H9 (cell line): ENCODE measurements at regions not wholly inside any gene's neighbourhood (a gene's known extent, or its start where the extent isn't known, plus 50 kb on each side); places are given as distances from the start of the nearest gene placed in this dataset.

Experiments
- DNase-seq: peaks from one replicate; pipeline ENCODE4 v3.0.0-alpha.2; 2017
- H2AFZ ChIP-seq: one replicate; pipeline ENCODE4 v1.6.1; 2013; ENCODE audit warnings: mild to moderate bottlenecking, low read length, control low read depth, moderate library complexity
- H2AK5ac ChIP-seq: 2 replicates; pipeline ENCODE4 v1.6.1; 2013; ENCODE audit warnings: low read length, control low read depth, mixed read lengths; ENCODE audit not compliant: insufficient read length
- H2BK120ac ChIP-seq: one replicate; pipeline ENCODE4 v1.6.1; 2013; ENCODE audit warnings: low read depth, mild to moderate bottlenecking, low read length, control low read depth, inconsistent platforms; ENCODE audit not compliant: poor library complexity, severe bottlenecking
- H2BK12ac ChIP-seq: 2 replicates; pipeline ENCODE4 v1.6.1; 2013; ENCODE audit warnings: low read length, control low read depth, mixed read lengths, low read depth; ENCODE audit not compliant: insufficient read length
- H2BK15ac ChIP-seq: 2 replicates; pipeline ENCODE4 v1.6.1; 2013; ENCODE audit warnings: low read depth, low read length, control low read depth
- H2BK20ac ChIP-seq: one replicate; pipeline ENCODE4 v1.6.1; 2013; ENCODE audit warnings: low read depth, mild to moderate bottlenecking, low read length, control low read depth, inconsistent platforms; ENCODE audit not compliant: poor library complexity, severe bottlenecking
- H2BK5ac ChIP-seq: 2 replicates; pipeline ENCODE4 v1.6.1; 2013; ENCODE audit warnings: low read length, control low read depth, mixed read lengths; ENCODE audit not compliant: insufficient read length
- H3K14ac ChIP-seq: 2 replicates; pipeline ENCODE4 v1.6.1; 2013; ENCODE audit warnings: low read length, control low read depth; ENCODE audit not compliant: insufficient read depth
- H3K18ac ChIP-seq: 2 replicates; pipeline ENCODE4 v1.6.1; 2013; ENCODE audit warnings: low read depth, mild to moderate bottlenecking, mixed read lengths, low read length, control low read depth; ENCODE audit not compliant: insufficient read length
- H3K23ac ChIP-seq: 2 replicates; pipeline ENCODE4 v1.6.1; 2013; ENCODE audit warnings: low read length, control low read depth, mixed read lengths, low read depth; ENCODE audit not compliant: insufficient read length
- H3K23me2 ChIP-seq: 2 replicates; pipeline ENCODE4 v1.6.1; 2013; ENCODE audit warnings: low read depth, mild to moderate bottlenecking, mixed read lengths, low read length, control low read depth; ENCODE audit not compliant: insufficient read length, poor library complexity, severe bottlenecking
- H3K27ac ChIP-seq: 2 replicates; pipeline ENCODE4 v1.5.1; 2013; ENCODE audit warnings: low read length, control low read depth, mixed read lengths, low read depth; ENCODE audit not compliant: insufficient read length
- H3K27me3 ChIP-seq: 2 replicates; pipeline ENCODE4 v1.6.1; 2013; ENCODE audit warnings: low read length, control low read depth, inconsistent platforms; ENCODE audit not compliant: insufficient read depth
- H3K4ac ChIP-seq: 2 replicates; pipeline ENCODE4 v1.6.1; 2013; ENCODE audit warnings: low read depth, mild to moderate bottlenecking, control low read depth, inconsistent platforms, low read length, moderate library complexity
- H3K4me1 ChIP-seq: 2 replicates; pipeline ENCODE4 v1.6.1; 2013; ENCODE audit warnings: low read length, control low read depth, inconsistent platforms; ENCODE audit not compliant: insufficient read depth
- H3K4me2 ChIP-seq: 2 replicates; pipeline ENCODE4 v1.6.1; 2013; ENCODE audit warnings: low read length, control low read depth, mixed read lengths; ENCODE audit not compliant: insufficient read length, insufficient read depth
- H3K56ac ChIP-seq: 2 replicates; pipeline ENCODE4 v1.6.1; 2013; ENCODE audit warnings: low read depth, mild to moderate bottlenecking, mixed read lengths, low read length, control low read depth; ENCODE audit not compliant: insufficient read length
- H3K79me1 ChIP-seq: 2 replicates; pipeline ENCODE4 v1.6.1; 2013; ENCODE audit warnings: low read depth, mild to moderate bottlenecking, moderate library complexity, low read length, control low read depth, inconsistent platforms; ENCODE audit not compliant: insufficient read depth, poor library complexity, severe bottlenecking
- H3K79me2 ChIP-seq: 2 replicates; pipeline ENCODE4 v1.6.1; 2013; ENCODE audit warnings: low read length, control low read depth, inconsistent platforms; ENCODE audit not compliant: insufficient read depth
- H3K9ac ChIP-seq: 2 replicates; pipeline ENCODE4 v1.6.1; 2013; ENCODE audit warnings: low read length, control low read depth, mixed read lengths; ENCODE audit not compliant: insufficient read length; ENCODE audit errors: extremely low read depth
- H3K9me3 ChIP-seq: one replicate; pipeline ENCODE4 v1.6.1; 2013; ENCODE audit warnings: low read depth, low read length, inconsistent platforms; ENCODE audit not compliant: control insufficient read depth
- H3T11ph ChIP-seq: one replicate; pipeline ENCODE4 v1.6.1; 2013; ENCODE audit warnings: mild to moderate bottlenecking, low read length, control low read depth, inconsistent platforms
- H4K20me1 ChIP-seq: one replicate; pipeline ENCODE4 v1.6.1; 2013; ENCODE audit not compliant: control insufficient read depth, insufficient read length, insufficient read depth
- H4K5ac ChIP-seq: 2 replicates; pipeline ENCODE4 v1.6.1; 2013; ENCODE audit warnings: low read depth, mild to moderate bottlenecking, mixed read lengths, low read length, control low read depth; ENCODE audit not compliant: insufficient read length
- H4K8ac ChIP-seq: replicated peaks from 2 replicates; pipeline ENCODE4 v1.6.1; 2013; ENCODE audit warnings: low read length, control low read depth, mixed read lengths, low read depth; ENCODE audit not compliant: insufficient read length
- H4K91ac ChIP-seq: 2 replicates; pipeline ENCODE4 v1.6.1; 2013; ENCODE audit warnings: low read depth, mild to moderate bottlenecking, moderate library complexity, mixed read lengths, low read length, control low read depth; ENCODE audit not compliant: insufficient read length
- H3K27ac Mint-ChIP-seq, 3 experiments: 2 replicates in 2 of 3; 3 replicates in 1 of 3; pipeline ENCODE4 v1.8.0; 2020 to 2021; ENCODE audit warnings: mixed read lengths in 3 of 3, mild to moderate bottlenecking in 1 of 3, moderate library complexity in 1 of 3
- H3K27me3 Mint-ChIP-seq: 2 replicates; pipeline ENCODE4 v1.8.0; 2021; ENCODE audit warnings: low read depth, mild to moderate bottlenecking, moderate library complexity, mixed read lengths
- H3K36me3 Mint-ChIP-seq, 3 experiments: 2 replicates in 2 of 3; 3 replicates in 1 of 3; pipeline ENCODE4 v1.8.0; 2020 to 2021; ENCODE audit warnings: low read depth in 3 of 3, mixed read lengths in 3 of 3; ENCODE audit not compliant: insufficient read depth in 1 of 3
- H3K4me1 Mint-ChIP-seq, 2 experiments: 2 replicates each; pipeline ENCODE4 v1.8.0; 2020; ENCODE audit warnings: mixed read lengths in 2 of 2
- H3K4me3 Mint-ChIP-seq, 2 experiments: 2 replicates in 1 of 2; 3 replicates in 1 of 2; pipeline ENCODE4 v1.8.0; 2020 to 2021; ENCODE audit warnings: mild to moderate bottlenecking in 2 of 2, mixed read lengths in 2 of 2, moderate library complexity in 1 of 2
- H3K9me3 Mint-ChIP-seq, 2 experiments: 2 replicates in 1 of 2; 3 replicates in 1 of 2; pipeline ENCODE4 v1.8.0; 2020; ENCODE audit warnings: mild to moderate bottlenecking in 2 of 2, mixed read lengths in 2 of 2, moderate library complexity in 1 of 2
- WGBS: extraction: QIAGEN DNeasy Blood & Tissue Kit; methylation state at CpG from one replicate; pipeline ENCODE4 v1.1.7; 2013; ENCODE audit warnings: missing lambda C conversion rate, low lambda C conversion rate, mixed read lengths; ENCODE audit not compliant: insufficient read length; ENCODE audit errors: extremely low coverage; 5-methylcytosine and 5-hydroxymethylcytosine counted together
- TF ChIP-seq, protein P1 (sequence below): fragments of 200-600 bp; sonication (generic); conservative IDR thresholded peaks from 3 replicates; pipeline ENCODE4 v1.8.0; 2021; ENCODE audit warnings: antibody characterized with exemption, mild to moderate bottlenecking

GRCh38 chr7:26574476-26574875, 282.8 kb downstream of the SNX10 start:
- no peak overlapping the region for H3K9ac ChIP-seq
- no peaks in the 10 kb centered on the region for H3K4me1 Mint-ChIP-seq
- no peak overlapping the region for H3K14ac ChIP-seq
- no peak overlapping the region for H2AK5ac ChIP-seq
- H2AFZ ChIP-seq: no peak overlapping the region
- H3K27me3 ChIP-seq: no peaks in the 10 kb centered on the region
- H4K20me1 ChIP-seq: no peaks in the 10 kb centered on the region
- WGBS: no CpG with 5 or more reads among the region's 6 CpGs
- H3K4ac ChIP-seq: no peak overlapping the region
- H3K9me3 ChIP-seq: no peaks in the 10 kb centered on the region
- H3K4me1 ChIP-seq: no peaks in the 10 kb centered on the region
- H3K27me3 Mint-ChIP-seq: peaks cover 10% of the 10 kb centered on the region
- no peak overlapping the region for H3K56ac ChIP-seq
- H3K79me2 ChIP-seq: no peaks in the 10 kb centered on the region
- DNase-seq: no peak
- H3K36me3 Mint-ChIP-seq: peaks cover 0 to 11% (median 0%) of the 10 kb centered on the region in 3 experiments; a peak in 2 of 7 replicates
- no peak overlapping the region for H4K91ac ChIP-seq
- H3T11ph ChIP-seq: no peak overlapping the region
- H4K8ac ChIP-seq: no peak overlapping the region
- no peaks in the 10 kb centered on the region for H3K79me1 ChIP-seq
- no peak overlapping the region for H3K4me2 ChIP-seq
- peaks cover 13% of the 10 kb centered on the region in 2 experiments for H3K9me3 Mint-ChIP-seq
- no peak overlapping the region for H3K27ac Mint-ChIP-seq
- H3K23me2 ChIP-seq: no peaks in the 10 kb centered on the region
- H2BK120ac ChIP-seq: no peak overlapping the region
- no peak overlapping the region for H4K5ac ChIP-seq
- no peak overlapping the region for H2BK20ac ChIP-seq
- H2BK5ac ChIP-seq: no peak overlapping the region
- H3K18ac ChIP-seq: no peak overlapping the region
- no peak overlapping the region for H2BK12ac ChIP-seq
- H3K4me3 Mint-ChIP-seq: no peak overlapping the region
- TF ChIP-seq, protein P1, sequence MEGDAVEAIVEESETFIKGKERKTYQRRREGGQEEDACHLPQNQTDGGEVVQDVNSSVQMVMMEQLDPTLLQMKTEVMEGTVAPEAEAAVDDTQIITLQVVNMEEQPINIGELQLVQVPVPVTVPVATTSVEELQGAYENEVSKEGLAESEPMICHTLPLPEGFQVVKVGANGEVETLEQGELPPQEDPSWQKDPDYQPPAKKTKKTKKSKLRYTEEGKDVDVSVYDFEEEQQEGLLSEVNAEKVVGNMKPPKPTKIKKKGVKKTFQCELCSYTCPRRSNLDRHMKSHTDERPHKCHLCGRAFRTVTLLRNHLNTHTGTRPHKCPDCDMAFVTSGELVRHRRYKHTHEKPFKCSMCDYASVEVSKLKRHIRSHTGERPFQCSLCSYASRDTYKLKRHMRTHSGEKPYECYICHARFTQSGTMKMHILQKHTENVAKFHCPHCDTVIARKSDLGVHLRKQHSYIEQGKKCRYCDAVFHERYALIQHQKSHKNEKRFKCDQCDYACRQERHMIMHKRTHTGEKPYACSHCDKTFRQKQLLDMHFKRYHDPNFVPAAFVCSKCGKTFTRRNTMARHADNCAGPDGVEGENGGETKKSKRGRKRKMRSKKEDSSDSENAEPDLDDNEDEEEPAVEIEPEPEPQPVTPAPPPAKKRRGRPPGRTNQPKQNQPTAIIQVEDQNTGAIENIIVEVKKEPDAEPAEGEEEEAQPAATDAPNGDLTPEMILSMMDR: no peak
- no peak overlapping the region for H3K27ac ChIP-seq
- no peak overlapping the region for H2BK15ac ChIP-seq
- H3K23ac ChIP-seq: no peak overlapping the region
